Left cardiac atrium (tissue), 4 donors: ENCODE measurements at regions not wholly inside any gene's neighbourhood (a gene's known extent, or its start where the extent isn't known, plus 50 kb on each side); places are given as distances from the start of the nearest gene placed in this dataset.
"Not testable (repeated sequence)": the region's sequence is repeated elsewhere in the genome, so short reads cannot be mapped to it uniquely, and the experiment has no call there.

Source experiments
- ATAC-seq, 2 donors: fragments of 200-7000 bp; cut with Tn5 transposase; one replicate each; pipeline ENCODE4 v1.9.1; 2020; ENCODE audit warnings: mild to moderate bottlenecking in 2 of 2, moderate library complexity in 2 of 2
- DNase-seq: peaks from one replicate; pipeline ENCODE4 v3.0.0-alpha.2; 2020
- intact Hi-C, 2 donors: fragments of 100-400 bp; cut with DNase I; formaldehyde crosslinking; loops; one replicate each; pipeline versions ENCODE4 v1.14.1 to v1.15.1; 2022 to 2023
- donor health status: DM: no; HTN: yes; CAD: no.
- donor health status: DM: no; HTN: yes; CAD: no; lungs with severe emphysema.
- donor health status: DM: yes; HTN: yes; CAD: no.
- donor health status: Dilated cardiomyopathy.

GRCh38 chr6:71048320-71049164, 91.7 kb upstream of the B3GAT2 start:
- ATAC-seq (peak in 1 of 2 donors; percentile 33), DNase-seq (no peak)
- intact Hi-C loops: no loop called here

GRCh38 chr6:71049198-71049770, 92.4 kb upstream of the B3GAT2 start:
- no peak for ATAC-seq
- intact Hi-C loops: no loop called here
- DNase-seq: no peak

GRCh38 chr6:71053475-71053874, 96.6 kb upstream of the B3GAT2 start:
- intact Hi-C loops: no loop called here
- no peak for ATAC-seq
- no peak for DNase-seq

GRCh38 chr6:71056656-71057055, 99.8 kb upstream of the B3GAT2 start:
- no peak for DNase-seq
- ATAC-seq: no peak
- intact Hi-C loops: no loop called here

GRCh38 chr6:71066153-71066552, 109.3 kb upstream of the B3GAT2 start:
- DNase-seq (no peak), ATAC-seq (no peak)
- intact Hi-C loops: no loop called here

- intact Hi-C loops: no loop called here
- no peak for ATAC-seq
- no peak for DNase-seq
These were observed 111.0 kb upstream of the B3GAT2 start for GRCh38 chr6:71067816-71068215.

GRCh38 chr6:71072508-71072907, 115.6 kb upstream of the B3GAT2 start:
- DNase-seq (no peak), ATAC-seq (peak; percentile 54 to 63)
- intact Hi-C loops: no loop called here

- ATAC-seq: no peak
- intact Hi-C loops: no loop called here
- DNase-seq: no peak
These were observed 120.8 kb upstream of the B3GAT2 start for GRCh38 chr6:71077655-71078054.

- intact Hi-C loops: no loop called here
- no peak for DNase-seq
- no peak for ATAC-seq
These were observed 122.8 kb upstream of the B3GAT2 start for GRCh38 chr6:71079677-71080076.

GRCh38 chr6:71080133-71080532, 123.3 kb upstream of the B3GAT2 start:
- intact Hi-C loops: no loop called here
- no peak for ATAC-seq
- no peak for DNase-seq

- DNase-seq (no peak), ATAC-seq (peak; percentile 34 to 90)
- intact Hi-C loops: no loop called here
These were observed 124.0 kb upstream of the B3GAT2 start for GRCh38 chr6:71080826-71081225.

- peak in 1 of 2 donors; percentile 14 for ATAC-seq
These were observed 125.3 kb upstream of the B3GAT2 start for GRCh38 chr6:71082033-71082650.

GRCh38 chr6:71083308-71083820, 126.5 kb upstream of the B3GAT2 start:
- ATAC-seq (no peak), DNase-seq (no peak)
- intact Hi-C loops: no loop called here

More at GRCh38 chr6:71082033-71082650, 125.3 kb upstream of the B3GAT2 start:
- DNase-seq: no peak
- intact Hi-C loops: no loop called here

- ATAC-seq (no peak), DNase-seq (no peak)
- intact Hi-C loops: no loop called here
These were observed 131.3 kb upstream of the B3GAT2 start for GRCh38 chr6:71088166-71088565.

- DNase-seq: no peak
- intact Hi-C loops: no loop called here
- ATAC-seq: no peak
These were observed 133.4 kb upstream of the B3GAT2 start for GRCh38 chr6:71090217-71090616.

- no peak for ATAC-seq
- intact Hi-C loops: no loop called here
- DNase-seq: no peak
These were observed 134.3 kb upstream of the B3GAT2 start for GRCh38 chr6:71091167-71091566.

- no peak for DNase-seq
- intact Hi-C loops: no loop called here
- no peak for ATAC-seq
These were observed 135.1 kb upstream of the B3GAT2 start for GRCh38 chr6:71091956-71092355.

- intact Hi-C loops, DNase-seq, ATAC-seq: not testable (repeated sequence)
These were observed 140.4 kb upstream of the B3GAT2 start for GRCh38 chr6:71097264-71097663.

- intact Hi-C loops: no loop called here
- DNase-seq: no peak
- ATAC-seq: no peak
These were observed 142.8 kb upstream of the B3GAT2 start for GRCh38 chr6:71099649-71100048.

GRCh38 chr6:71103130-71103529, 146.3 kb upstream of the B3GAT2 start:
- intact Hi-C loops: no loop called here
- ATAC-seq (no peak), DNase-seq (no peak)
